ENCODE measurements at regions not wholly inside any gene's neighbourhood (a gene's known extent, or its start where the extent isn't known, plus 50 kb on each side); places are given as distances from the start of the nearest gene placed in this dataset.

- BruUV-seq (replicated peaks), result no TSS peak
- Histone ChIP-seq H4K20me1 (ENCODE audit: insufficient read depth) (no peaks in the 10 kb centered on the region), H3K9ac (ENCODE audit: low read length) (no peak overlapping the region), H3K9me2 (ENCODE audit: insufficient read depth) (no peaks in the 10 kb centered on the region), H3K36me3 (ENCODE audit: control insufficient read depth in 1 of 2, insufficient read depth in 2 of 2, low read length in 2 of 2) (no peaks in the 10 kb centered on the region; a peak in 1 of 4 replicates), H3K4me1 (ENCODE audit: control insufficient read depth in 1 of 2, insufficient read depth in 2 of 2, low read length in 2 of 2) (peaks cover 4 to 12% of the 10 kb centered on the region in 2 experiments), H3K79me2 (ENCODE audit: insufficient read depth, low read length) (no peaks in the 10 kb centered on the region), H3K9me3 (ENCODE audit: control insufficient read depth in 1 of 2, insufficient read depth in 1 of 2, low read depth in 1 of 2, low read length in 2 of 2) (no peaks in the 10 kb centered on the region), H3K27ac (ENCODE audit: low read depth, low read length) (no peak overlapping the region), H3K27me3 (ENCODE audit: insufficient read depth, low read length) (no peaks in the 10 kb centered on the region), H2AFZ (ENCODE audit: low read depth, low read length, poor library complexity, severe bottlenecking) (no peak overlapping the region), H3K4me3 (replicated peaks in 1 of 2; ENCODE audit: low read depth in 1 of 2, low read length in 2 of 2) (no peak overlapping the region), H3K4me2 (ENCODE audit: low read length) (no peak overlapping the region)
- ATAC-seq (peak; percentile 62), DNase-seq (ENCODE audit: low read depth, low spot score) (no peak)
- RAD21 ChIA-PET (ENCODE audit: low non-redundant PET in 1 of 2, low total read pairs in 2 of 2, uncharacterized antibody in 2 of 2, unreplicated experiment in 2 of 2), result no interaction called here
- intact Hi-C loops (cut with micrococcal nuclease), result no loop called here
- TF ChIP-seq SIN3A (IDR thresholded peaks at IDR 0.05; ENCODE audit: low read depth), result no peak
- 0 out of 6 replicates have a peak, but pooled peaks of 1 of the 3 experiments have one; percentile 15 for TF ChIP-seq CTCF (IDR thresholded peaks at IDR 0.05 in 2 of 3, conservative IDR thresholded peaks at IDR 0.05 in 1 of 3; ENCODE audit: borderline replicate concordance in 1 of 3, insufficient read depth in 1 of 3, low read depth in 2 of 3, low read length in 2 of 3)
- TF ChIP-seq TCF7L2 (IDR thresholded peaks at IDR 0.05; ENCODE audit: borderline replicate concordance, extremely low read depth, insufficient read depth, insufficient read length), result no peak
- CTCF ChIA-PET, result no interaction called here
- POLR2A ChIA-PET, result no interaction called here
Observed at GRCh38 chr1:221945669-221946068, 203.8 kb upstream of the DUSP10 start.

- no peaks in the 10 kb centered on the region; a peak in 1 of 4 replicates for H3K36me3 ChIP-seq (ENCODE audit: control insufficient read depth in 1 of 2, insufficient read depth in 2 of 2, low read length in 2 of 2)
- no peak overlapping the region for H3K27ac ChIP-seq (ENCODE audit: low read depth, low read length)
- POLR2A ChIA-PET, result no interaction called here
- RAD21 ChIA-PET (ENCODE audit: low non-redundant PET in 1 of 2, low total read pairs in 2 of 2, uncharacterized antibody in 2 of 2, unreplicated experiment in 2 of 2), result no interaction called here
- TF ChIP-seq EGR1 (IDR thresholded peaks at IDR 0.05; ENCODE audit: low read depth) (no peak), ZBTB33 (IDR thresholded peaks at IDR 0.05; ENCODE audit: extremely low read depth, insufficient replicate concordance, low read length) (no peak), TCF7L2 (IDR thresholded peaks at IDR 0.05; ENCODE audit: borderline replicate concordance, extremely low read depth, insufficient read depth, insufficient read length) (no peak), EZH2 (IDR thresholded peaks at IDR 0.05) (no peak), YY1 (IDR thresholded peaks at IDR 0.05; ENCODE audit: extremely low read depth, insufficient replicate concordance, low read depth, low read length) (no peak), ELF1 (IDR thresholded peaks at IDR 0.05; ENCODE audit: borderline replicate concordance, low read depth) (no peak), CEBPB (IDR thresholded peaks at IDR 0.05; ENCODE audit: low read depth) (no peak), SRF (IDR thresholded peaks at IDR 0.05; ENCODE audit: low read depth) (no peak)
- TF ChIP-seq, protein P1, sequence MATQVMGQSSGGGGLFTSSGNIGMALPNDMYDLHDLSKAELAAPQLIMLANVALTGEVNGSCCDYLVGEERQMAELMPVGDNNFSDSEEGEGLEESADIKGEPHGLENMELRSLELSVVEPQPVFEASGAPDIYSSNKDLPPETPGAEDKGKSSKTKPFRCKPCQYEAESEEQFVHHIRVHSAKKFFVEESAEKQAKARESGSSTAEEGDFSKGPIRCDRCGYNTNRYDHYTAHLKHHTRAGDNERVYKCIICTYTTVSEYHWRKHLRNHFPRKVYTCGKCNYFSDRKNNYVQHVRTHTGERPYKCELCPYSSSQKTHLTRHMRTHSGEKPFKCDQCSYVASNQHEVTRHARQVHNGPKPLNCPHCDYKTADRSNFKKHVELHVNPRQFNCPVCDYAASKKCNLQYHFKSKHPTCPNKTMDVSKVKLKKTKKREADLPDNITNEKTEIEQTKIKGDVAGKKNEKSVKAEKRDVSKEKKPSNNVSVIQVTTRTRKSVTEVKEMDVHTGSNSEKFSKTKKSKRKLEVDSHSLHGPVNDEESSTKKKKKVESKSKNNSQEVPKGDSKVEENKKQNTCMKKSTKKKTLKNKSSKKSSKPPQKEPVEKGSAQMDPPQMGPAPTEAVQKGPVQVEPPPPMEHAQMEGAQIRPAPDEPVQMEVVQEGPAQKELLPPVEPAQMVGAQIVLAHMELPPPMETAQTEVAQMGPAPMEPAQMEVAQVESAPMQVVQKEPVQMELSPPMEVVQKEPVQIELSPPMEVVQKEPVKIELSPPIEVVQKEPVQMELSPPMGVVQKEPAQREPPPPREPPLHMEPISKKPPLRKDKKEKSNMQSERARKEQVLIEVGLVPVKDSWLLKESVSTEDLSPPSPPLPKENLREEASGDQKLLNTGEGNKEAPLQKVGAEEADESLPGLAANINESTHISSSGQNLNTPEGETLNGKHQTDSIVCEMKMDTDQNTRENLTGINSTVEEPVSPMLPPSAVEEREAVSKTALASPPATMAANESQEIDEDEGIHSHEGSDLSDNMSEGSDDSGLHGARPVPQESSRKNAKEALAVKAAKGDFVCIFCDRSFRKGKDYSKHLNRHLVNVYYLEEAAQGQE (IDR thresholded peaks at IDR 0.05; ENCODE audit: low read depth), result no peak
- ATAC-seq, result no peak
- DNase-seq (ENCODE audit: low read depth, low spot score), result no peak
- no peak overlapping the region for H3K4me2 ChIP-seq (ENCODE audit: low read length)
- no peaks in the 10 kb centered on the region for H4K20me1 ChIP-seq (ENCODE audit: insufficient read depth)
- BruUV-seq (replicated peaks), result no TSS peak
- H3K9ac ChIP-seq (ENCODE audit: low read length), result no peak overlapping the region
- H3K27me3 ChIP-seq (ENCODE audit: insufficient read depth, low read length), result no peaks in the 10 kb centered on the region
- CTCF ChIA-PET, result no interaction called here
- intact Hi-C loops (cut with micrococcal nuclease), result no loop called here
- H2AFZ ChIP-seq (ENCODE audit: low read depth, low read length, poor library complexity, severe bottlenecking), result no peak overlapping the region
- no peaks in the 10 kb centered on the region for H3K9me3 ChIP-seq (ENCODE audit: control insufficient read depth in 1 of 2, insufficient read depth in 1 of 2, low read depth in 1 of 2, low read length in 2 of 2)
- H3K4me1 ChIP-seq (ENCODE audit: control insufficient read depth in 1 of 2, insufficient read depth in 2 of 2, low read length in 2 of 2), result peaks cover 4 to 12% of the 10 kb centered on the region in 2 experiments
- H3K79me2 ChIP-seq (ENCODE audit: insufficient read depth, low read length), result no peaks in the 10 kb centered on the region
- no peaks in the 10 kb centered on the region for H3K9me2 ChIP-seq (ENCODE audit: insufficient read depth)
- no peak overlapping the region for H3K4me3 ChIP-seq (replicated peaks in 1 of 2; ENCODE audit: low read depth in 1 of 2, low read length in 2 of 2)
Observed at GRCh38 chr1:221944247-221944870, 202.5 kb upstream of the DUSP10 start.

Data from HCT116 (cell line).